HG02763 (cell line): ENCODE measurements at regions not wholly inside any gene's neighbourhood (a gene's known extent, or its start where the extent isn't known, plus 50 kb on each side); places are given as distances from the start of the nearest gene placed in this dataset.
"Not testable (repeated sequence)": the region's sequence is repeated elsewhere in the genome, so short reads cannot be mapped to it uniquely, and the experiment has no call there.

ENCODE experiments used
- ATAC-seq: cut with Tn5 transposase; IDR thresholded peaks from one replicate; pipeline ENCODE4 v1.9.1; 2021; ENCODE audit warnings: mild to moderate bottlenecking, moderate library complexity; ENCODE audit not compliant: unreplicated experiment

GRCh38 chr7:152594801-152595200, 81.1 kb downstream of the XRCC2 start:
- no peak for ATAC-seq

DNA sequence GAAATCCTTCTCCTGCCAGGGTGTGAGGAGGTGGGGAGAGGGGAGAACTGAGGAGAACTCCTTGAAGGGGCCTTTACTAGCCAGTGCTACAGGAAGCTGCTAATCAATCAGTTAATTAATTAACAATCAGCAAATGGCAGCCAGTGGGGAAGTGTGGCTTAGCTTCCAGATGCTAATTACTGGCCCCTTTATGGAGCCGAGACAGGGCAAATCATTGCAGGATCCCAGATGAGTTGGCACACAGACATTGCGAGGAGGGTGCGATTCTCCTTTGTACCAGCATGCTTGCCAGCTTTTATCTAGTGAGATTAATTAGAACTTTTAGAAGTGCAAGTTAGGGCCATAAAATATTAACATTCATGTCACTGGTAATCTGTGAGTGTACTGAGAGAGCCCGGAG, 84.0 kb downstream of the XRCC2 start:
- ATAC-seq: no peak

DNA sequence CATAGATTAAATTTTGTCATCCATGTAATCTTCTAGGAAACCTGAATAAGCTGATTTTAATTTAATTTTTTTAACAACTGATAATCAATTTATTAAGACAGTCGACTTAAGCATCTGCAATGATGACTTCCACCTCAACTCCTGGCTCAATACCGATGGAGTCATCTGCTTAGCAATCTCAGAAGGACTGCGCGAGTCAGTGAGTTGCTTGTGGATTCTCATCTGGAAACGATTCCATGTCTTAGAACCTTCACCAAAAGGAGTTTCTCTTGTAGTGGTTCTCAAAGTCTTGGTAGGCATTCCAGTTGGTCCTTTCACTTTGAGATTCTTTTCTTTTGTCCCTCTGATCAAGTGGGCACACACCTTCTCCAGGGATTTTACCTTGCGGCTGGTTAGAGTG, 85.5 kb downstream of the XRCC2 start:
- no peak for ATAC-seq

DNA sequence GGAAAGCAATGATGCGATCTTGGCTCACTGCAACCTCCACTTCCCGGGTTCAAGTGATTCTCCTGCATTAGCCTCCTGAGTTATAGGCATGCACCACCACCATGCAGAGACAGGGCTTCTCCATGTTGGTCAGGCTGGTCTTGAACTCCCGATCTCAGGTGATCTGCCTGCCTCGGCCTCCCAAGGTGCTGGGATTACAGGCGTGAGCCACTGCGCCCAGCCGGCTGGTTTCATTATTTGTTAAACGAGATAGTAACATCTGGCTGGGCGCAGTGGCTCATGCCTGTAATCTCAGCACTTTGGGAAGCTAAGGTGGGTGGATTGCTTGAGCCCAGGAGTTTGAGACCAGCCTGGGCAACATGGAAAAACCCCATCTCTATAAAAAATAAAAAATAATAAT, 86.1 kb downstream of the XRCC2 start:
- ATAC-seq: not testable (repeated sequence)

DNA sequence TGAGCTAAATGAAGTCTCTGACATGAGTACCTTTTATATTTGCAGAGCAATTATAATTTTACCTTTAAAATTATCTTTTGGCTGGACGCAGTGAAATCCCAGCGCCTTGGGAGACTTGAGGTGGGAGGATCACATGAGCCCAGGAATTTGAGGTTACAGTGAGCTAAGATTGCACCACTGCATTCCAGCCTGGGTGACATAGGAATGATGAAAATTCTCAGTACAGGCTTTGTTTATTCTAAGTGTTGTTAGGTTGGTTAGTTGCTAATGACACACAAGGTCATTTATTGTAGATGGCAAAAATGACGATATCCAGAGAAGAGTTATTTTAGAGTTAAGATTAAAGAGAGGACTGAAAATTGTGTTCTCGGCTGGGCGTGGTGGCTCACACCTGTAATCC, 87.6 kb downstream of the XRCC2 start:
- ATAC-seq: no peak

- no peak for ATAC-seq
Observed at GRCh38 chr7:152587366-152587765, 88.6 kb downstream of the XRCC2 start.

DNA sequence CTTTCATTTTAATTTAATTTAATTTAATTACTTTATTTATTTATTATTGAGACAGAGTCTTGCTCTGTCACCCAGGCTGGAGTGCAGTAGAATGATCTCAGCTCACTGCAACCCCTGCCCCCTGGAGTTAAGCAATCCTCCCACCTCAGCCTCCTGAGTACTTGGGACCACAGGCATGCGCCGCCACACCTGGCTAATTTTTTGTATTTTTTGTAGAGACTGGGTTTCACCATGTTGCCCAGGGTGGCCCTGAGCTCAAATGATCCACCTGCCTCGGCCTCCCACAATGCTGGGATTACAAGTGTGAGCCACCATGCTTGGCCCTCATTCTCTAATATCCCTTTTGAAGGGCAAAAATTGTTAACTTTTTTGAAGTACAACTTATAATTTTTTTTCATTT, 92.9 kb downstream of the XRCC2 start:
- ATAC-seq: no peak

DNA sequence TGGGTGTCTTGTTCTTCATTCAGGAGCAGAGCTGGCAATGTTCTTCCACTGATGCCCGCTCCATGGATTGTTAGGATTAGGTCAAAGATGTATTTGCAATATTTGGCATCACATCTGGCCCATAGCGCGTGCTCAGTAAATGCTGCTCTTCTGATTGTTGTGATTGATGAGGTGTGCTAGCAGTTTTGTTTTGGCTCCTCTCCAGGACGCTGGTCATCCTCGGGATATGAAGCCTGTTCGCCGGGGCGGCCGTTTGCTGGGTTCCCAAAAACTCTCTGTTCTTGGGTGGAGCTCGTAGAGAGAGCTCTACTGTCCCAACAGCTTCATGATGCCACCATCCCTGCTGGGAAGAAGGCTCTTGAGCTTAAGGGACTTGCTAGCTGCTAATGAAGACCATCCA, 96.9 kb downstream of the XRCC2 start:
- no peak for ATAC-seq

- ATAC-seq: no peak
Observed at GRCh38 chr7:152577339-152577738, 98.6 kb downstream of the XRCC2 start.

- ATAC-seq: peak; percentile 60
Observed at GRCh38 chr7:152574892-152575548, 100.9 kb downstream of the XRCC2 start.

GRCh38 chr7:152573186-152573585, 102.8 kb downstream of the XRCC2 start:
- not testable (repeated sequence) for ATAC-seq

- ATAC-seq: no peak
Observed at GRCh38 chr7:152572101-152572500, 103.8 kb downstream of the XRCC2 start.

- no peak for ATAC-seq
Observed at GRCh38 chr7:152571068-152571467, 104.9 kb downstream of the XRCC2 start.

DNA sequence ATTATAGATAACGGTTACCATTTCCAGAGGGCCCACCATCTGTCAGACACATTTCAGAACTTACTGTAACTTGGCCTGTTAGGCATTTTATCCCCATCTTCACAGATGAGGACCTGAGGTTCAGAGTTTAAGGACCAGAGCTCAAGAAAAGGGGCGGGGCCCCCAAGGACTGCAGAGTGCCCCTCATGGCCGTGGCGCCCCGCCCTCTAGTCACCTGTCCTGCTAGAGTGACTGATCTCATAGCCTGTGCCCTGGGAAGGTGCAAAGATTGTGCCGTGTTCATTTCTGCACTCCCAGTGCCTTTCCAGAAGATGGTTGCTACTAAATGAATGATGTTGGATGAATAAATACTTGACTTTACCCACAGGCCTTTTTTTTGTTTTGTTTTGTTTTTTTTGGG, 107.0 kb downstream of the XRCC2 start:
- no peak for ATAC-seq

DNA sequence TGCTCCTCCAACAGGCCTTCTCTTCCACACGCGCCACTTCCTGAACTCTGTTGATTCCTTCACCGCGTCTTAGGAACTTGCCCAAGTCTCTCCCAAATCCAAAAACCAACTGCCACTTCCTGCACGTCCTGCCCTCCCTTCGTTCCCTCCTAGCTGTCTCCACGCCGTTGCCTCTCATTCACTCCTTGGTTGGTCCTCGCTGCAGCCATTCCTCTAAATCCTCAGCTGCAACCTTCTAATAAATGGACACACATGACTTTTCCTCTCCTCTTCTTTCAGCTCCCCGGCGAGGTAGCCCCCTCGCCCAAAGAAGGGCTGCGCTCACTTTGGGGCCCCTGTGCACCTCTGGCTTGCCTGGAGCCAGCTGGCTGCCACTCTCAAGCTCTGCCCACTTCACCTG, 110.2 kb downstream of the XRCC2 start:
- ATAC-seq: no peak

GRCh38 chr7:152564656-152565250, 111.2 kb downstream of the XRCC2 start:
- no peak for ATAC-seq

GRCh38 chr7:152556013-152556755, 119.8 kb downstream of the XRCC2 start:
- no peak for ATAC-seq

DNA sequence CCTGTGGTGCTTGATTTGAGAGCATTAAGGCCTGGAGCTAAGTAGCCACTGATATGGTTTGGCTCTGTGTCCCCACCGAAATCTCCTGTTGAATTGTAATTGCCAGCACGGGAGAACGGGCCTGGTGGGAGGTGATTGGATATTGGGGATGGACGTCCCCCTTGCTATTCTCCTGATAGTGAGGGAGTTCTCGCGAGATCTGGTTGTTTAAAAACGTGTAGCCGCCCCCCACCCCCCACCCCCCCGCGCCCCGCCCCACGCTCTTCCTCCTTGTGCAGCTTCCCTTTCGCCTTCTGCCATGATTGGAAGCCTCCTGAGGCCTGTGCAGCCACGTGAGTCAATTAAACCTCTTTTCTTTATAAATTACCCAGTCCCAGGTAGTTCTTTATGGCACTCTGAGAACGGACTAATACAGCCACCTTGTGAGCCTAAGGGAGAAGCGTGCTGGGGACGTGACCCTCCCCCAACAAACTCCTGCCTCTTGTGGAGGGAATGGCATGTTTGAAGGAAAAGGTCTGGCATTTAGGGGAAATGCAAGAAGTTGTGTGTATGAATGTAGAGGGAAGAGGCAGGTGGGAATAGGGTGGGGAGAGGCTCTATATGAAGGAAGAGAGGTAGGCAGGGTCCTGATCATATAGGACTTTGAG, 118.0 kb upstream of the KMT2C start:
- ATAC-seq: no peak

DNA sequence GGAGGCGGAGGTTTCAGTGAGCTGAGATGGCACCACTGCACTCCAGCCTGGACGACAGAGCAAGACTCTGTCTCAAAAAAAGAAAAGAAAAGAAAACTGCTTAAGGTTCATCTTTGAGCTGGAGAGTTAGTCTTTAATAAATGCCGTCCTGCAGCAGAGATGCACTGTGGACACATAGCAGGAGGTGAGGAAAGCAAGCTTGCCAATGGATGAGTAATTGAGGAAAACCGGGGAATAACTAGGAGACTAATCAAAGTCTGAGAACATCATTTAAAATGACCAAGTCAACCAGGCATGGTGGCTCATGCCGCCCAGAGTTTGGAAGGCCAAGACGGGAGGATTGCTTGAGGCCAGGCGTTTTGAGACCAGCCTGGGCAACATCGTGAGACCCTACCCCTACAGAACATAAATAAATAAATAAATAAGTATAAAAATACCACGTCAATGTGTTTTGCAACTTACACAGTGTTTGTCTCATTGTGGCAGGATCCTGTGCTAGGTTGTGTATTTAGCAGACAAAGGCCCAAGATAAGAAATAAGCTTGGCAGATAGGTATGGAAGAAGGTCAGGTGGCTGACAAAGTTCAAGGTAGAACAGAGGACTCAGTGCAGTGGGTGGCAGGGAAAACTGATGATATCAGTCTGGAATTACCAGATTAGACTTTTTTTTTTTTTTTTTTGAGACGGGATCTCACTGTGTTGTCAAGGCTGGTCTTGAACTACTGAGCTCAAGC, 115.7 kb upstream of the KMT2C start:
- ATAC-seq: no peak

DNA sequence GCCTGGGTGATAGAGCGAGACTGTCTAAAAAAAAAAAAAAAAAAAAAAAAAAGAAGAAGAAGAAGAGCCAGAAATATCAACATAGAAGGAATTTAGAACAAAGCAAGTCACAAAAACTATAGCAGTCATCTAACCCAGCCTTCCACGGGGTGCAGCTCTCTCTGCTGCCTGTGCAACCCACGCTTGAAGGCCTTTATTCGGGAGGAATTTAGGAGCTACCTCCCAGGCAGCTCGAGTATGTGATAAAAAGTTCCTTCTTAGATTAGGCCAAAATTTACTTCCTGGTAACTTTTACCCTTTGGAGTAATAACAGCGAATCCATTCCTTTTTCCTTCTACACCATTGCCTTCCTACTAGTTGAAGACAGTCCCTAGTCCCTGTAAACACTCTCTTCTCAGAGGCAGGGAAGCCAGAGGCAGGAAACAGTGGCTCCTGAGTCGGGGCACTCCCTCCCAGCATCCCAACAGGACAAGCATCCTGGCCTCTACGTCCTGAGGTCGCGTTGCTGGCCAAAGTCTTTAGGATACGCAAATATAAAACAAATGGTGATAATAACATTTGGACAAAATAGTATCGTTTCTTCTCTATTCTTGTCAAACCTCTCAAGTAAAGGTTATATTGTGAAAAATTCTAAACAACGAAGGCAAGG, 109.3 kb upstream of the KMT2C start:
- no peak for ATAC-seq

- ATAC-seq: no peak
Observed at GRCh38 chr7:152544481-152544927, 108.7 kb upstream of the KMT2C start.
